ENCODE measurements at regions not wholly inside any gene's neighbourhood (a gene's known extent, or its start where the extent isn't known, plus 50 kb on each side); places are given as distances from the start of the nearest gene placed in this dataset.

DNA sequence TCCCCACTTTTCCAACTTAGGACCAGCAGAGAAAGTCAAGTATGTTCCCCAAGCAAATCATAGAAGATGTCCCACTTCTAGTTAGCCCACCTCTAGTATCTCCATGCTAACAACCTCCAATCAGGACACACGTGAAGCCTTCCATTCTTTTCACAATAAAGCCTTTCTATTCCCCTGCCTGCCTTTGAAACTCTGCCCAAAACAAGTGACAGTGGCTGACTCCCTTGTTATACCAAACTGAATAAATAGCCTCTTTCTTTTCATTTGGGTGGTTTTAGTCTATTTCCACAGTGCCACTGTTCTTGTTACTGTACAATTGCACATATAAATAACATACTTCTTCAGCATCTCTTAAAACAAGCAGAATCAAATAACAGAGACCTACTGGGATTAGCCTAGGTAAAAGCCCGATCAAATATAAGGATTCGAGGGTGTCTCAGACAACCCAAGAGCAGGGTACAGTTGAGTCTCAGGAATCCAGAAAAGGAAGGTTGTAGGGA, 118.0 kb upstream of the NPHP3 start:
- ChIA-PET CTCF (no interaction called here), POLR2A (no interaction called here)
- no peak overlapping the region for H3K4me3 ChIP-seq (ENCODE audit: low read depth, low read length)
- no peaks in the 10 kb centered on the region for H3K27me3 ChIP-seq (ENCODE audit: control insufficient read depth, insufficient read depth, low read length)
- no peak for DNase-seq (ENCODE audit: low read depth, low spot score)
- H3K27ac ChIP-seq (ENCODE audit: low read depth, low read length), result no peak overlapping the region
- TF ChIP-seq, protein P1, sequence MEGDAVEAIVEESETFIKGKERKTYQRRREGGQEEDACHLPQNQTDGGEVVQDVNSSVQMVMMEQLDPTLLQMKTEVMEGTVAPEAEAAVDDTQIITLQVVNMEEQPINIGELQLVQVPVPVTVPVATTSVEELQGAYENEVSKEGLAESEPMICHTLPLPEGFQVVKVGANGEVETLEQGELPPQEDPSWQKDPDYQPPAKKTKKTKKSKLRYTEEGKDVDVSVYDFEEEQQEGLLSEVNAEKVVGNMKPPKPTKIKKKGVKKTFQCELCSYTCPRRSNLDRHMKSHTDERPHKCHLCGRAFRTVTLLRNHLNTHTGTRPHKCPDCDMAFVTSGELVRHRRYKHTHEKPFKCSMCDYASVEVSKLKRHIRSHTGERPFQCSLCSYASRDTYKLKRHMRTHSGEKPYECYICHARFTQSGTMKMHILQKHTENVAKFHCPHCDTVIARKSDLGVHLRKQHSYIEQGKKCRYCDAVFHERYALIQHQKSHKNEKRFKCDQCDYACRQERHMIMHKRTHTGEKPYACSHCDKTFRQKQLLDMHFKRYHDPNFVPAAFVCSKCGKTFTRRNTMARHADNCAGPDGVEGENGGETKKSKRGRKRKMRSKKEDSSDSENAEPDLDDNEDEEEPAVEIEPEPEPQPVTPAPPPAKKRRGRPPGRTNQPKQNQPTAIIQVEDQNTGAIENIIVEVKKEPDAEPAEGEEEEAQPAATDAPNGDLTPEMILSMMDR (IDR thresholded peaks at IDR 0.05; ENCODE audit: low read depth, low read length), result no peak
- H3K9me3 ChIP-seq (ENCODE audit: control insufficient read depth, insufficient read depth, low read length), result no peaks in the 10 kb centered on the region

DNA sequence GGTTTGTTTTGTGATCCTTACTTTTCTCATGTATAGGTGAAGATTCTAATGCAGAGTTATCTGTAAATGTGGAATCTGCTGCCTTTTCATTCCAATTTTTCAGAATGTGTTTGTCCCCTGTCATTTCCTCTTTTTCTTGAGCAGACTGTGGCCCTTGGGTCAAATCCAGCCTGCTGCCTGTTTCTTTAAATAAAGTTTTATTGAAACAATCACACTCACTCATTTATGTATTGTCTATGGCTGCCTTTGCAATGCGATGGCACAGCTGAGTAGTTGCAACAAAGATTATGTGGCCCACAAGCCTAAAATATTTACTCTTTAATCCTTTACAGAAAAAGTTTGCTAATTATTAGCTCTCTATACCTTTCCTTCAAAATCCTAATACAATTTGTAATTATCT, 116.3 kb upstream of the NPHP3 start:
- no peaks in the 10 kb centered on the region for H3K27me3 ChIP-seq (ENCODE audit: control insufficient read depth, insufficient read depth, low read length)
- no peaks in the 10 kb centered on the region for H3K9me3 ChIP-seq (ENCODE audit: control insufficient read depth, insufficient read depth, low read length)
- no peak overlapping the region for H3K27ac ChIP-seq (ENCODE audit: low read depth, low read length)
- ChIA-PET CTCF (no interaction called here), POLR2A (interaction anchor here (0.7 kb wide), 1 partner anchor 8 kb away, joined by 3 read pairs; no protein-coding TSS in a partner anchor)
- TF ChIP-seq, protein P1 (IDR thresholded peaks at IDR 0.05; ENCODE audit: low read depth, low read length), result no peak
- H3K4me3 ChIP-seq (ENCODE audit: low read depth, low read length), result no peak overlapping the region
- no peak for DNase-seq (ENCODE audit: low read depth, low spot score)

DNA sequence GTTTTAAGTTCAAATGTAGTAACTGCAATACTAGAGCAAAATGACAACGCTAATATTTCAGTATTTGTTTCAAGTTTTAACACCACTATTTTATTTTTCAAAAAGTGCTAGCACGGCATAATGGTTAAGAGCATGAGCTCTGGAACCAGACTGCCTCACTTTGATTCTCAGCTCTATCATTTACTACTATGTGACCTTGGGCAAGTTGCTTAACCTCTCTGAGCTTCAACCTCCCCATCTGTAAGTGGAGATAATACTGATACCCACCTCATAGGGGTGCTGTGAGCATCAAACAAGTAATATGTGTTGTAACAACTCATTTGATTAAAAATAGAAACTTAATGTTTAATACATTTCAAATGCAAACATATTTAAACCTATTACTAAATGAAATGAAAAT, 115.4 kb upstream of the NPHP3 start:
- Histone ChIP-seq H3K27me3 (ENCODE audit: control insufficient read depth, insufficient read depth, low read length) (no peaks in the 10 kb centered on the region), H3K27ac (ENCODE audit: low read depth, low read length) (no peak overlapping the region), H3K9me3 (ENCODE audit: control insufficient read depth, insufficient read depth, low read length) (no peaks in the 10 kb centered on the region), H3K4me3 (ENCODE audit: low read depth, low read length) (no peak overlapping the region)
- TF ChIP-seq, protein P1 (IDR thresholded peaks at IDR 0.05; ENCODE audit: low read depth, low read length), result no peak
- ChIA-PET POLR2A (no interaction called here), CTCF (no interaction called here)
- no peak for DNase-seq (ENCODE audit: low read depth, low spot score)

DNA sequence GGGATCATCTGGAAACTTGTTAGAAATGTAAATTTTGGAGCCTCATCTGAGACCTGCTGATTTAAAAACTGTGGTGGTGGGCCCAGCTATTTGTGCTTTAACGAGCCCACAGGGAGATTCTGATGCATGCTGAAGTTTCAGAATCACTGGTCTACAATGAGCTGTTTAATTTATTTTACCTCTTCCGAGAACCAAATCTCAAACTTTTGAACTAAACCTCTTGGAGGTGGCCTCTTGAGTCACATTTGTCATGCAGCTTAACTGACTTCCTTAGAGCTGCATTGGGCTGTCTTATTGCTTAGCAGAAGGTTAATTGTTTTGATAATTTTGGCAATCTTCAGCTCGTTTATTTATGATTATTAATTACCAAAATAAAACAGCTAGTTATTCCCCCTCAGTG, 112.1 kb upstream of the NPHP3 start:
- POLR2A ChIA-PET, result no interaction called here
- H3K27me3 ChIP-seq (ENCODE audit: control insufficient read depth, insufficient read depth, low read length), result no peaks in the 10 kb centered on the region
- no peak overlapping the region for H3K27ac ChIP-seq (ENCODE audit: low read depth, low read length)
- DNase-seq (ENCODE audit: low read depth, low spot score), result no peak
- TF ChIP-seq, protein P1 (IDR thresholded peaks at IDR 0.05; ENCODE audit: low read depth, low read length), result no peak
- CTCF ChIA-PET, result no interaction called here
- no peak overlapping the region for H3K4me3 ChIP-seq (ENCODE audit: low read depth, low read length)
- no peaks in the 10 kb centered on the region for H3K9me3 ChIP-seq (ENCODE audit: control insufficient read depth, insufficient read depth, low read length)

DNA sequence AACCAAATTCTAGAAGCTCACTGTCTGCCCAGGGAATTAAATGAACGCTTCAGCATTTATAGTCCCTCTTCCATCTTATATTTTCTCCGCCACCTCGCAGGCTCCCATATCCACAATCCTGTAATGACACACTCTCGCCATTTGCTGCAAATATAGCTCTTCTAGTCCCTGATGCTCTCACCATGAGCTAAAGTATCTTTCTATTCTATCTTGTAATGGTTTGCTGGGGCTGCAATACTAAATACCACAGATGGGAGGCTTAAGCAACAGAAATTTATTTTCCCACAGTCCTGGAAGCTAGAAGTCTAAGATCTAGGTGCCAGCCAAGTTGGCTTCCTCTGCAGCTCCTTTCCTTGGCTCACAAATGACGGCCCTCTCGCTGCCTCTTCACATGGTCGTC, 106.9 kb upstream of the NPHP3 start:
- Histone ChIP-seq H3K4me3 (ENCODE audit: low read depth, low read length) (no peak overlapping the region), H3K9me3 (ENCODE audit: control insufficient read depth, insufficient read depth, low read length) (no peaks in the 10 kb centered on the region), H3K27me3 (ENCODE audit: control insufficient read depth, insufficient read depth, low read length) (no peaks in the 10 kb centered on the region), H3K27ac (ENCODE audit: low read depth, low read length) (no peak overlapping the region)
- POLR2A ChIA-PET, result no interaction called here
- DNase-seq (ENCODE audit: low read depth, low spot score), result no peak
- CTCF ChIA-PET, result no interaction called here
- TF ChIP-seq, protein P1 (IDR thresholded peaks at IDR 0.05; ENCODE audit: low read depth, low read length), result no peak
